Vagina (tissue), 2 donors: ENCODE measurements at regions not wholly inside any gene's neighbourhood (a gene's known extent, or its start where the extent isn't known, plus 50 kb on each side); places are given as distances from the start of the nearest gene placed in this dataset.

Experiments
- DNase-seq, 2 donors: peaks; one replicate each; pipeline ENCODE4 v3.0.0-alpha.2; 2017; ENCODE audit errors: extremely low spot score in 2 of 2
- H3K27ac ChIP-seq: fragments of 200-600 bp; sonication (generic); one replicate; pipeline ENCODE4 v1.5.1; 2019
- H3K27me3 ChIP-seq: fragments of 200-600 bp; sonication (generic); one replicate; pipeline ENCODE4 v1.5.1; 2019
- H3K36me3 ChIP-seq, 2 donors: fragments of 200-600 bp; sonication (generic); one replicate each; pipeline ENCODE4 v1.5.1; 2017 to 2019
- H3K4me1 ChIP-seq: fragments of 200-600 bp; sonication (generic); one replicate; pipeline ENCODE4 v1.5.1; 2019
- H3K4me3 ChIP-seq, 2 donors: fragments of 200-600 bp; sonication (generic); 1 replicate in 1 of 2; 2 replicates in 1 of 2; pipeline ENCODE4 v1.5.1; 2016 to 2019
- H3K9me3 ChIP-seq: fragments of 200-600 bp; sonication (generic); one replicate; pipeline ENCODE4 v1.5.1; 2019
- CTCF ChIP-seq, 3 experiments: fragments of 450-650 bp in 2 of 3; fragments of 200-600 bp in 1 of 3; sonication (generic) in 1 of 3; IDR thresholded peaks; one replicate each; pipeline ENCODE4 v1.5.1; 2017 to 2019; ENCODE audit warnings: antibody characterized with exemption in 3 of 3, mild to moderate bottlenecking in 2 of 3, moderate library complexity in 2 of 3
- POLR2A ChIP-seq, 2 donors: fragments of 450-650 bp; IDR thresholded peaks; one replicate each; pipeline ENCODE4 v1.6.1; 2017; ENCODE audit warnings: antibody characterized with exemption in 2 of 2, mild to moderate bottlenecking in 2 of 2, moderate library complexity in 2 of 2
- POLR2AphosphoS5 ChIP-seq, 2 donors: sonication (generic); formaldehyde crosslinking; IDR thresholded peaks; one replicate each; pipeline ENCODE4 v1.9.0; 2017; ENCODE audit warnings: antibody characterized with exemption in 2 of 2, mild to moderate bottlenecking in 2 of 2, low read depth in 1 of 2; ENCODE audit not compliant: insufficient read depth in 1 of 2
- intact Hi-C: fragments of 100-400 bp; cut with DNase I; formaldehyde crosslinking; loops from one replicate; pipeline ENCODE4 v1.15.1; 2023

GRCh38 chr10:121411004-121411403 lies 187.2 kb downstream of the FGFR2 start:
- no peak for TF ChIP-seq POLR2AphosphoS5 (IDR thresholded peaks at IDR 0.05; ENCODE audit: insufficient read depth in 1 of 2, low read depth in 1 of 2)
- no peak for TF ChIP-seq CTCF (IDR thresholded peaks at IDR 0.05)
- no peak for TF ChIP-seq POLR2A (IDR thresholded peaks at IDR 0.05)
- Histone ChIP-seq H3K27ac (no peak overlapping the region), H3K9me3 (no peaks in the 10 kb centered on the region), H3K36me3 (no peaks in the 10 kb centered on the region), H3K4me1 (no peaks in the 10 kb centered on the region), H3K4me3 (no peak overlapping the region), H3K27me3 (no peaks in the 10 kb centered on the region)
- peak in 1 of 2 donors; percentile 58 for DNase-seq
- intact Hi-C loops: no loop called here

- no peak for TF ChIP-seq CTCF (IDR thresholded peaks at IDR 0.05)
- no peak for TF ChIP-seq POLR2AphosphoS5 (IDR thresholded peaks at IDR 0.05; ENCODE audit: insufficient read depth in 1 of 2, low read depth in 1 of 2)
- TF ChIP-seq POLR2A (IDR thresholded peaks at IDR 0.05): no peak
- DNase-seq: no peak
- intact Hi-C loops: no loop called here
These were observed 184.3 kb downstream of the FGFR2 start for GRCh38 chr10:121413951-121414350.

GRCh38 chr10:121414366-121415062 lies 183.7 kb downstream of the FGFR2 start:
- Histone ChIP-seq H3K36me3 (no peaks in the 10 kb centered on the region), H3K27ac (no peak overlapping the region), H3K4me3 (no peak overlapping the region), H3K9me3 (no peaks in the 10 kb centered on the region), H3K4me1 (no peaks in the 10 kb centered on the region), H3K27me3 (no peaks in the 10 kb centered on the region)
- TF ChIP-seq POLR2A (IDR thresholded peaks at IDR 0.05) (no peak), CTCF (IDR thresholded peaks at IDR 0.05) (no peak), POLR2AphosphoS5 (IDR thresholded peaks at IDR 0.05; ENCODE audit: insufficient read depth in 1 of 2, low read depth in 1 of 2) (no peak)
- DNase-seq: no peak
- intact Hi-C loops: no loop called here

More at GRCh38 chr10:121413951-121414350, 184.3 kb downstream of the FGFR2 start:
- H3K4me3 ChIP-seq: no peak overlapping the region
- H3K4me1 ChIP-seq: no peaks in the 10 kb centered on the region
- H3K27ac ChIP-seq: no peak overlapping the region
- H3K36me3 ChIP-seq: no peaks in the 10 kb centered on the region
- no peaks in the 10 kb centered on the region for H3K27me3 ChIP-seq
- H3K9me3 ChIP-seq: no peaks in the 10 kb centered on the region

- Histone ChIP-seq H3K27me3 (no peaks in the 10 kb centered on the region), H3K4me1 (no peaks in the 10 kb centered on the region), H3K9me3 (no peaks in the 10 kb centered on the region), H3K27ac (no peak overlapping the region), H3K4me3 (no peak overlapping the region), H3K36me3 (no peaks in the 10 kb centered on the region)
- intact Hi-C loops: no loop called here
- TF ChIP-seq POLR2AphosphoS5 (IDR thresholded peaks at IDR 0.05; ENCODE audit: insufficient read depth in 1 of 2, low read depth in 1 of 2): no peak
- TF ChIP-seq CTCF (IDR thresholded peaks at IDR 0.05): no peak
- no peak for TF ChIP-seq POLR2A (IDR thresholded peaks at IDR 0.05)
- no peak for DNase-seq
These were observed 183.2 kb downstream of the FGFR2 start for GRCh38 chr10:121415063-121415399.

GRCh38 chr10:121416071-121416470 lies 182.2 kb downstream of the FGFR2 start:
- DNase-seq: no peak
- Histone ChIP-seq H3K4me3 (no peak overlapping the region), H3K9me3 (no peaks in the 10 kb centered on the region), H3K36me3 (no peaks in the 10 kb centered on the region), H3K27ac (no peak overlapping the region), H3K27me3 (no peaks in the 10 kb centered on the region), H3K4me1 (no peaks in the 10 kb centered on the region)
- intact Hi-C loops: no loop called here
- TF ChIP-seq POLR2A (IDR thresholded peaks at IDR 0.05) (no peak), POLR2AphosphoS5 (IDR thresholded peaks at IDR 0.05; ENCODE audit: insufficient read depth in 1 of 2, low read depth in 1 of 2) (no peak)
